ENCODE measurements at regions not wholly inside any gene's neighbourhood (a gene's known extent, or its start where the extent isn't known, plus 50 kb on each side); places are given as distances from the start of the nearest gene placed in this dataset.
"Not testable (repeated sequence)": the region's sequence is repeated elsewhere in the genome, so short reads cannot be mapped to it uniquely, and the experiment has no call there.

DNA sequence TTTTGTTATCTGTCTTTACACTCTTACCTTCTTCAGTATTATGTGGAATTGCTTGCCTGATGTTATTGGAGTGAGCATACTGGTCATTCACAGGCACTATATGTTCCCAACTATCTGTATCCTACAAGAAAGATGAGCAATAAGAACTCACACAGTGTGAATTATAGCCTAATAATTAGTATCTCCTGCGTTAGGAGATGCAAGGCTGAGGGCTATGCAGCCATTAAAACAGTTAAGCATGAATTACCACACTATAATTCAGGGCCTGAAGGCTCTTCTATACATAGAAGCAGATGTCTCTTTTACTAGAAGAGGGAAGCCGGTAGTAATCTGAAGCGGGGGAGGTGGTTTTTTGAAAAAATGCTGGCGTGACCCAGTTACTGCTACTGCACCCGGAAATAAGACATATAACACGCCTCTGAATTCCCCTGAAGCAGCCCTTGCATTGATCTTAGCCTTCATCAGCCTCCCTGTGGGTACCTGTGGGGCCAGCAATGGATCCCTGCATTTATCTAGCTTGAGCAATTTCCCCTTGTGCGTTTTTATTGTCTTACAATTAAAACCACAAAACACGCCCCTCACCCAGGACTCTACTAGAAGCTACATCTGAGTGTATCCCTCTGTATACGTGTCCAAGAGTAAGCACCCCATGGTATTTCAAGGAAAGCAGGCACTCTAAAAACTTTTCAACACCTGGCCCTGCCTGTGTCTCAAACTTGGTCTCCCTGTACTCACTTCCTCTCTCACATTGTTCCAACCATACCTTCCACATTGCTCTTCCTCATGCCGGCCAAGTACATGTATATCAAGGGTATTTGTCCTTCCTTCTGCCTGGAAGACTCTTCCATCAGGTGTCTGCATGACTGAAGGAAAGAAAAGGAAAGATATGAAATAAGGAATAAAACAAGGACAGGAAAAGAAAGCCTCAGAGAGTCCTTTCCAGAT is 210.9 kb upstream of the ARID2 start:
- WGBS, result 19% methylated on average over 10 of the region's 10 CpGs
- peak overlapping the region in 1 of 2 donors; percentile 11 for H3K4me3 ChIP-seq (ENCODE audit: low read length in 2 of 2)

DNA sequence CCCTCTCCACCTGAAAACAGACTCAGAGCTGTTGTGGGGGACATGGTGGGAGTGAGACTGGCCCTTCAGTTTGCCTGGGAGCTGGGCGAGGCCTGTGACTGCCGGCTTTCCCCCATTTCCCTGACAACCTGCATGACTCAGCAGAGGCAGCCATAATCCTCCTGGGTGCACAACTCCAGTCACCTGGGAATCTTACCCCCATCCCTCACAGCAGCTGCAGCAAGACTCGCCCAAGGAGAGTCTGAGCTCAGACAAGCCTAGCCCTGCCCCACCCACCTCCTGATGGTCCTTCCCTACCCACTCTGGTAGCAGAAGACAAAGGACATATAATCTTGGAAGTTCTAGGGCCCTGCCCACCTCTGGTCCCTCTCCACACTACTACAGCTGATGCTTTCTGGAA is 207.3 kb upstream of the ARID2 start:
- Histone ChIP-seq H3K9me3 (ENCODE audit: control insufficient read depth in 2 of 2, insufficient read depth in 1 of 2, low read length in 1 of 2) (no peaks in the 10 kb centered on the region), H3K4me3 (ENCODE audit: low read length in 2 of 2) (no peak overlapping the region), H3K27ac (ENCODE audit: low read depth in 1 of 2, low read length in 1 of 2) (no peak overlapping the region), H3K36me3 (ENCODE audit: control insufficient read depth in 2 of 2, insufficient read depth in 2 of 2, low read length in 1 of 2) (no peaks in the 10 kb centered on the region), H3K27me3 (ENCODE audit: control insufficient read depth in 2 of 2, insufficient read depth in 1 of 2, low read length in 1 of 2) (no peaks in the 10 kb centered on the region), H3K4me1 (ENCODE audit: control insufficient read depth in 2 of 2, insufficient read depth in 2 of 2, low read length in 2 of 2) (peaks cover 10 to 25% of the 10 kb centered on the region in 2 donors)
- 98% methylated on average over 3 of the region's 3 CpGs for WGBS
- no peak for DNase-seq (ENCODE audit: low read depth in 6 of 9, low spot score in 9 of 9)

More for the DNA sequence above, 210.9 kb upstream of the ARID2 start:
- Histone ChIP-seq H3K9me3 (ENCODE audit: control insufficient read depth in 2 of 2, insufficient read depth in 1 of 2, low read length in 1 of 2) (no peaks in the 10 kb centered on the region), H3K4me1 (ENCODE audit: control insufficient read depth in 2 of 2, insufficient read depth in 2 of 2, low read length in 2 of 2) (peaks cover 10 to 26% of the 10 kb centered on the region in 2 donors), H3K27me3 (ENCODE audit: control insufficient read depth in 2 of 2, insufficient read depth in 1 of 2, low read length in 1 of 2) (no peaks in the 10 kb centered on the region), H3K27ac (ENCODE audit: low read depth in 1 of 2, low read length in 1 of 2) (peak overlapping the region; percentile 82 to 98), H3K36me3 (ENCODE audit: control insufficient read depth in 2 of 2, insufficient read depth in 2 of 2, low read length in 1 of 2) (no peaks in the 10 kb centered on the region)
- peak; percentile 58 to 94 (median 82) for DNase-seq (ENCODE audit: low read depth in 6 of 9, low spot score in 9 of 9)

DNA sequence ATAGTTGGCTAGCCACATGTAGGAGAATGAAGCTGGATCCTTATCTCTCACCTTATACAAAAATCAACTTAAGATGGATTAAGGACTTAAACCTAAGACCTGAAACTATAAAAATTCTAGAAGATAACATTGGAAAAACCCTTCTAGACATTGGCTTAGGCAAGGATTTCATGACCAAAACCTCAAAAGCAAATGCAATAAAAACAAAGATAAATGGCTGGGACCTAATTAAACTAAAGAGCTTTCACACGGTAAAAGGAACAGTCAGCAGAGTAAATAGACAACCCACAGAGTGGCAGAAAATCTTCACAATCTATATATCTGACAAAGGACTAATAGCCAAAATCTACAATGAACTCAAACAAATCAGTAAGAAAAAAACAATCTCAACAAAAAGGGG is 202.7 kb upstream of the ARID2 start:
- not testable (repeated sequence) for H3K36me3 ChIP-seq (ENCODE audit: control insufficient read depth in 2 of 2, insufficient read depth in 2 of 2, low read length in 1 of 2); H3K4me3 ChIP-seq (ENCODE audit: low read length in 2 of 2); H3K27ac ChIP-seq (ENCODE audit: low read depth in 1 of 2, low read length in 1 of 2); H3K9me3 ChIP-seq (ENCODE audit: control insufficient read depth in 2 of 2, insufficient read depth in 1 of 2, low read length in 1 of 2); H3K4me1 ChIP-seq (ENCODE audit: control insufficient read depth in 2 of 2, insufficient read depth in 2 of 2, low read length in 2 of 2); H3K27me3 ChIP-seq (ENCODE audit: control insufficient read depth in 2 of 2, insufficient read depth in 1 of 2, low read length in 1 of 2); DNase-seq (ENCODE audit: low read depth in 6 of 9, low spot score in 9 of 9)
- 87% methylated on average over 1 of the region's 1 CpG for WGBS

DNA sequence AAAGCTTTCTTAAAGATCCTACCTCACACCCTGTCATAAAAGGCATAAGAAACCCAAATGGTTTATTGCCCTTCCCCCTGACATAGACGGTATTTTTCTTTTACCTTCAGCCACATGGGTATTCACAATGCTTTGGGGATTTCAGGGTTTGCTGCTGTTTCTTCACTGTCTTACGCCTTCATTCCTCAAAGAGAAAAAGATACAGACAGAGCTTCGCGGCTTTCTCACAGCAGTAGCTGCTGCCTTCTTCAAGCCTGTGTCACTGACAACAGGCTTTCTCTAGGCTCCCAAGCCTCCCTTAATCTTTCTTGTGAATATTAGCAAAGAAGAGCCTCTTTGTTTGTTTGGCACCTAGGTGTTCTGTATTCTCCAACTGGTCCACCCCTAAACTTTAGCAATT is 197.4 kb upstream of the ARID2 start:
- Histone ChIP-seq H3K27ac (ENCODE audit: low read depth in 1 of 2, low read length in 1 of 2) (peak overlapping the region in 1 of 2 donors; percentile 77), H3K4me1 (ENCODE audit: control insufficient read depth in 2 of 2, insufficient read depth in 2 of 2, low read length in 2 of 2) (peaks cover 2 to 9% of the 10 kb centered on the region in 2 donors), H3K27me3 (ENCODE audit: control insufficient read depth in 2 of 2, insufficient read depth in 1 of 2, low read length in 1 of 2) (no peaks in the 10 kb centered on the region), H3K36me3 (ENCODE audit: control insufficient read depth in 2 of 2, insufficient read depth in 2 of 2, low read length in 1 of 2) (no peaks in the 10 kb centered on the region), H3K9me3 (ENCODE audit: control insufficient read depth in 2 of 2, insufficient read depth in 1 of 2, low read length in 1 of 2) (no peaks in the 10 kb centered on the region), H3K4me3 (ENCODE audit: low read length in 2 of 2) (no peak overlapping the region)
- peak in 3 of 9 donors; percentile 47 to 74 (median 48) for DNase-seq (ENCODE audit: low read depth in 6 of 9, low spot score in 9 of 9)
- 85% methylated on average over 4 of the region's 4 CpGs for WGBS

DNA sequence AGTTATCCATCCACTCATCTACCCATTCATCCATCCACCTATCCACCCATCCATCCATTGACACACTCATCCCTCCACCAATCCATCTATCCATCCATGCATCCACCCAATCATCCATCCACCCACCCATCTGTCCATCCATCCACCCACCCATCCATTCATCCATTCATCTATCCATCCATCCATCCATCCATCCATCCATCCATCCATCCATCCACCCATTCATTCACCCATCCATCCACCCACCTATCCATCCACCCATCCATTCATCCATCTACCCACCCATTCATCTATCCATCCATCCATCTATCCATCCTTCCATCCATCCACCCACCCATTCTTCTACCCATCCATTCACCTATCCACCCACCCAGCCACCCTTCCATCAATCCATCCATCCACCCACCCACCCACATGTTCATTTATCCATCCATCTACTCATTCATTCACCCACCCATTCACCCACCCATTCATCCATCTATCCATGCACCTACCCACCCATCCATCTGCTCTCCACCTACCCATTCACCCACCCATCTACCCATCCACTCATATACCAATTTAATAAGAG is 193.8 kb upstream of the ARID2 start:
- Histone ChIP-seq H3K4me3 (ENCODE audit: low read length in 2 of 2) (no peak overlapping the region), H3K9me3 (ENCODE audit: control insufficient read depth in 2 of 2, insufficient read depth in 1 of 2, low read length in 1 of 2) (no peaks in the 10 kb centered on the region), H3K4me1 (ENCODE audit: control insufficient read depth in 2 of 2, insufficient read depth in 2 of 2, low read length in 2 of 2) (peaks cover 4 to 19% of the 10 kb centered on the region in 2 donors), H3K36me3 (ENCODE audit: control insufficient read depth in 2 of 2, insufficient read depth in 2 of 2, low read length in 1 of 2) (no peaks in the 10 kb centered on the region), H3K27me3 (ENCODE audit: control insufficient read depth in 2 of 2, insufficient read depth in 1 of 2, low read length in 1 of 2) (no peaks in the 10 kb centered on the region), H3K27ac (ENCODE audit: low read depth in 1 of 2, low read length in 1 of 2) (no peak overlapping the region)
- DNase-seq (ENCODE audit: low read depth in 6 of 9, low spot score in 9 of 9), result no peak

DNA sequence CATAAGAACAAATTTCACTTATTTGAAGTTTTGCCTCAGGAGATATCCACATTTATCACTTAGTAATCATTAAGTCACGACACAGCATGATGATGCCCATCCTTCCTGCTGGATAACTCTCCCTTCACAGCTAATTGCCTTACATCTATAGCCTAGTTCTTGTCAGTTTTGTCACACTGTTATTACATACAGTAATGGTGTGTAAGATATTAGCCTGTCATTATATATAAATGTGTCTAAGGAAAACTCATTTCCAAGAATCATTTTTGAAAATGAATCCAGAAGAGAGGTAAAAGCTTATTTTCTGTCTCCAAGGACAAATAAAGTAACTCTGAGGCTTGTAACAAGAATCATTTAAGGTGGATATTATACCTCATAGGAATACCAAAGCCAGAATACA is 193.2 kb upstream of the ARID2 start:
- no peak overlapping the region for H3K4me3 ChIP-seq (ENCODE audit: low read length in 2 of 2)
- no peak for DNase-seq (ENCODE audit: low read depth in 6 of 9, low spot score in 9 of 9)
- H3K4me1 ChIP-seq (ENCODE audit: control insufficient read depth in 2 of 2, insufficient read depth in 2 of 2, low read length in 2 of 2), result peaks cover 8 to 23% of the 10 kb centered on the region in 2 donors
- H3K27me3 ChIP-seq (ENCODE audit: control insufficient read depth in 2 of 2, insufficient read depth in 1 of 2, low read length in 1 of 2), result no peaks in the 10 kb centered on the region
- no peaks in the 10 kb centered on the region for H3K9me3 ChIP-seq (ENCODE audit: control insufficient read depth in 2 of 2, insufficient read depth in 1 of 2, low read length in 1 of 2)
- no peaks in the 10 kb centered on the region for H3K36me3 ChIP-seq (ENCODE audit: control insufficient read depth in 2 of 2, insufficient read depth in 2 of 2, low read length in 1 of 2)
- WGBS, result 97% methylated on average over 1 of the region's 1 CpG
- no peak overlapping the region for H3K27ac ChIP-seq (ENCODE audit: low read depth in 1 of 2, low read length in 1 of 2)

DNA sequence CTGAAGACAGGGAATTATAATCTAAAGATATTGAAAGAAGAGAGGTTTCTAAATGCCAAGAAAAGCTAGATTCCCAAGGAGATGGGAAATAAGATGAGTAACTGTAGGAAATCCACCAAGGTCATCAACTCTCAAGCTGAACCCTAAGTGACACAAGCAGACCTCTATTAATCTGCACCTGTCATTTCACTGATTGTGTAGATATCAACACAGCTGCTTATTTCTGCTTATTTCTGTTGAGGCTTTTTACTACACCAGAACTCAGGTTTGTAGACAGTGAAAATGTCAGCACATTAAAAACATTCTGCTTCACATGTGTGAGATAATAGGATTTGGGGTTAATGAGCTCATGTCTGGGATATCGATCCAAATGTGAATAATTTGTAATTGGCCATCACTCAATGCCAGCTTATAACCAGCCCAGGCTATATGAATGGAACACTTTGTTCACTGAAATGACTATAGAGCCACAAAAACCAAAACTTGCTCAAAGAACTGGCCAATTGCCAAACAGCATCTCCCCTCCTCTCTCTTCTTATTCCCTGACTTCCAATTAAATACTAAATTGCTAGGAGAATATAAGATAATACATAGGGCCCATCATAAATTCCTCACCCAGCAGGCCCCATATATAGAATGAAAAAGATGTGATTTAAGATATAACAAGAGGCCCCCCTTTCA is 188.7 kb upstream of the ARID2 start:
- H3K27me3 ChIP-seq (ENCODE audit: control insufficient read depth in 2 of 2, insufficient read depth in 1 of 2, low read length in 1 of 2), result no peaks in the 10 kb centered on the region
- H3K27ac ChIP-seq (ENCODE audit: low read depth in 1 of 2, low read length in 1 of 2), result peak overlapping the region in 1 of 2 donors; percentile 22
- WGBS, result 59% methylated on average over 1 of the region's 1 CpG
- no peaks in the 10 kb centered on the region for H3K9me3 ChIP-seq (ENCODE audit: control insufficient read depth in 2 of 2, insufficient read depth in 1 of 2, low read length in 1 of 2)
- no peak overlapping the region for H3K4me3 ChIP-seq (ENCODE audit: low read length in 2 of 2)
- no peaks in the 10 kb centered on the region for H3K36me3 ChIP-seq (ENCODE audit: control insufficient read depth in 2 of 2, insufficient read depth in 2 of 2, low read length in 1 of 2)
- DNase-seq (ENCODE audit: low read depth in 6 of 9, low spot score in 9 of 9), result peak in 1 of 9 donors; percentile 64
- H3K4me1 ChIP-seq (ENCODE audit: control insufficient read depth in 2 of 2, insufficient read depth in 2 of 2, low read length in 2 of 2), result peaks cover 6 to 19% of the 10 kb centered on the region in 2 donors

DNA sequence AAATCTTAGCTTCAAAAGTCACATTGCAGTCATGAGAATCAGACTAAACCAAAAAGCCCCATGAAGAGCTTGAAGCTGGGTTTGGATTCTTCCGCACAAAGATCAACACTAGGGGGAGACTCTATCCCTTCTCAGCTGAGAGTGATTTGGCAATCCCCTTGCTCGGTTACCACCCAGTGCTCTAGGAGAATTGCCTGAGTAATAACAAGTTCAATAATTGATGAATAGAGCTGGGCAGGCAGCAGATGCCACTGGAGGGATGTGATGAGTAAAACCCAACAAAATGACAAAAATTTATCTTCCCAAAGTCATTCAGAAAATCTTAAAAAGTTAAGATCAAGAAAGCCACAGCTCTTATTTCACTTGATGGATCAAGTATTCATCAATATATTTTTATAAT is 185.6 kb upstream of the ARID2 start:
- H3K27ac ChIP-seq (ENCODE audit: low read depth in 1 of 2, low read length in 1 of 2), result no peak overlapping the region
- peak; percentile 42 to 92 (median 77) for DNase-seq (ENCODE audit: low read depth in 6 of 9, low spot score in 9 of 9)
- no peak overlapping the region for H3K4me3 ChIP-seq (ENCODE audit: low read length in 2 of 2)
- no peaks in the 10 kb centered on the region for H3K9me3 ChIP-seq (ENCODE audit: control insufficient read depth in 2 of 2, insufficient read depth in 1 of 2, low read length in 1 of 2)
- no peaks in the 10 kb centered on the region for H3K36me3 ChIP-seq (ENCODE audit: control insufficient read depth in 2 of 2, insufficient read depth in 2 of 2, low read length in 1 of 2)
- no peaks in the 10 kb centered on the region for H3K27me3 ChIP-seq (ENCODE audit: control insufficient read depth in 2 of 2, insufficient read depth in 1 of 2, low read length in 1 of 2)
- 2% methylated on average over 2 of the region's 2 CpGs for WGBS
- H3K4me1 ChIP-seq (ENCODE audit: control insufficient read depth in 2 of 2, insufficient read depth in 2 of 2, low read length in 2 of 2), result peaks cover 9 to 33% of the 10 kb centered on the region in 2 donors

DNA sequence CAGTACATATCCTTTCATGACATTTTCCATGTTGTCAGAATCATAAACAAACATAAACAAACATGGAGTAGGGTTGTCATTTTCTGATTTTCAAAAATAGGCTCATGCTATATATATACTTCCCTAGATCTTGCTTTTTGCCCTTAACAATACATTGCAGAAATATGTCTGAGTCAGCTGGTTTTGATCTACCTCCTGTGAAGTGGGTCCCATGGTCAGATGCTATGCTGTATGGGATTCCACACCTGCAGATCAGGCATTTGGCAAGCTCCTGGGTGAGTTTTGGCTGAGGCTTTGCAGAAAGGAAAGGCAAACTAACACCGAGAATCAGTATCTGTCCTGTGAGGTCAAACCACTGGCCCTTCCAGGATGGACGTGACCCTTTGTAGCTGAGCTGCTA is 183.0 kb upstream of the ARID2 start:
- H3K27ac ChIP-seq (ENCODE audit: low read depth in 1 of 2, low read length in 1 of 2), result no peak overlapping the region
- H3K27me3 ChIP-seq (ENCODE audit: control insufficient read depth in 2 of 2, insufficient read depth in 1 of 2, low read length in 1 of 2), result no peaks in the 10 kb centered on the region
- no peaks in the 10 kb centered on the region for H3K9me3 ChIP-seq (ENCODE audit: control insufficient read depth in 2 of 2, insufficient read depth in 1 of 2, low read length in 1 of 2)
- 90% methylated on average over 2 of the region's 2 CpGs for WGBS
- H3K4me1 ChIP-seq (ENCODE audit: control insufficient read depth in 2 of 2, insufficient read depth in 2 of 2, low read length in 2 of 2), result peaks cover 10 to 34% of the 10 kb centered on the region in 2 donors
- H3K4me3 ChIP-seq (ENCODE audit: low read length in 2 of 2), result no peak overlapping the region
- peak in 1 of 9 donors; percentile 47 for DNase-seq (ENCODE audit: low read depth in 6 of 9, low spot score in 9 of 9)
- H3K36me3 ChIP-seq (ENCODE audit: control insufficient read depth in 2 of 2, insufficient read depth in 2 of 2, low read length in 1 of 2), result no peaks in the 10 kb centered on the region

Data from thymus (tissue), 11 donors.